Vagina (tissue), 2 donors: ENCODE measurements at regions not wholly inside any gene's neighbourhood (a gene's known extent, or its start where the extent isn't known, plus 50 kb on each side); places are given as distances from the start of the nearest gene placed in this dataset.

Experiments
- DNase-seq, 2 donors: peaks; one replicate each; pipeline ENCODE4 v3.0.0-alpha.2; 2017; ENCODE audit errors: extremely low spot score in 2 of 2
- H3K27ac ChIP-seq: fragments of 200-600 bp; sonication (generic); one replicate; pipeline ENCODE4 v1.5.1; 2019
- H3K27me3 ChIP-seq: fragments of 200-600 bp; sonication (generic); one replicate; pipeline ENCODE4 v1.5.1; 2019
- H3K36me3 ChIP-seq, 2 donors: fragments of 200-600 bp; sonication (generic); one replicate each; pipeline ENCODE4 v1.5.1; 2017 to 2019
- H3K4me1 ChIP-seq: fragments of 200-600 bp; sonication (generic); one replicate; pipeline ENCODE4 v1.5.1; 2019
- H3K4me3 ChIP-seq, 2 donors: fragments of 200-600 bp; sonication (generic); 1 replicate in 1 of 2; 2 replicates in 1 of 2; pipeline ENCODE4 v1.5.1; 2016 to 2019
- H3K9me3 ChIP-seq: fragments of 200-600 bp; sonication (generic); one replicate; pipeline ENCODE4 v1.5.1; 2019
- POLR2A ChIP-seq, 2 donors: fragments of 450-650 bp; IDR thresholded peaks; one replicate each; pipeline ENCODE4 v1.6.1; 2017; ENCODE audit warnings: antibody characterized with exemption in 2 of 2, mild to moderate bottlenecking in 2 of 2, moderate library complexity in 2 of 2
- POLR2AphosphoS5 ChIP-seq, 2 donors: sonication (generic); formaldehyde crosslinking; IDR thresholded peaks; one replicate each; pipeline ENCODE4 v1.9.0; 2017; ENCODE audit warnings: antibody characterized with exemption in 2 of 2, mild to moderate bottlenecking in 2 of 2, low read depth in 1 of 2; ENCODE audit not compliant: insufficient read depth in 1 of 2
- intact Hi-C: fragments of 100-400 bp; cut with DNase I; formaldehyde crosslinking; loops from one replicate; pipeline ENCODE4 v1.15.1; 2023
- TF ChIP-seq, protein P1 (sequence below), 3 experiments: fragments of 450-650 bp in 2 of 3; fragments of 200-600 bp in 1 of 3; sonication (generic) in 1 of 3; IDR thresholded peaks; one replicate each; pipeline ENCODE4 v1.5.1; 2017 to 2019; ENCODE audit warnings: antibody characterized with exemption in 3 of 3, mild to moderate bottlenecking in 2 of 3, moderate library complexity in 2 of 3

DNA sequence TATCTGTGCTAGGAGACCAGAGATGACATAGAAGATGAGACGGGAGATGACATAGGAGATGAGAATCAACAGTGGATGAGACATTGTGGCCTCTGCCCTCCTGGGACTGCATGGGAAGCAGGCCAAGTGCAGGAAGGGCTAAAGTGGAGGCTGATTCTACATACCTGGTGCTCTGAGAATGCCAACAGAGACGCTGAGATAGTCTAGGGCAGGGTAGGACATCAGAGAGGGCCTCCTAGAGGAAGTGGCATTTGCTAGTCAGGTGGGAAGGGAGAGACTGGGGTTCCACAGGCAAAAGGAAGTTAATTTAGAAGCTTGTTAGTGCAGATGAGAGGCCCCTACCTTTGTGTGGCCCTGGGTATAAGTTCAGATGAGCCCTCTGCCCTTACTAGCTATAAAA lies 224.2 kb downstream of the CBLN1 start:
- no peaks in the 10 kb centered on the region for H3K27me3 ChIP-seq
- no peak overlapping the region for H3K4me3 ChIP-seq
- no peak for TF ChIP-seq POLR2AphosphoS5 (IDR thresholded peaks at IDR 0.05; ENCODE audit: insufficient read depth in 1 of 2, low read depth in 1 of 2)
- TF ChIP-seq, protein P1, sequence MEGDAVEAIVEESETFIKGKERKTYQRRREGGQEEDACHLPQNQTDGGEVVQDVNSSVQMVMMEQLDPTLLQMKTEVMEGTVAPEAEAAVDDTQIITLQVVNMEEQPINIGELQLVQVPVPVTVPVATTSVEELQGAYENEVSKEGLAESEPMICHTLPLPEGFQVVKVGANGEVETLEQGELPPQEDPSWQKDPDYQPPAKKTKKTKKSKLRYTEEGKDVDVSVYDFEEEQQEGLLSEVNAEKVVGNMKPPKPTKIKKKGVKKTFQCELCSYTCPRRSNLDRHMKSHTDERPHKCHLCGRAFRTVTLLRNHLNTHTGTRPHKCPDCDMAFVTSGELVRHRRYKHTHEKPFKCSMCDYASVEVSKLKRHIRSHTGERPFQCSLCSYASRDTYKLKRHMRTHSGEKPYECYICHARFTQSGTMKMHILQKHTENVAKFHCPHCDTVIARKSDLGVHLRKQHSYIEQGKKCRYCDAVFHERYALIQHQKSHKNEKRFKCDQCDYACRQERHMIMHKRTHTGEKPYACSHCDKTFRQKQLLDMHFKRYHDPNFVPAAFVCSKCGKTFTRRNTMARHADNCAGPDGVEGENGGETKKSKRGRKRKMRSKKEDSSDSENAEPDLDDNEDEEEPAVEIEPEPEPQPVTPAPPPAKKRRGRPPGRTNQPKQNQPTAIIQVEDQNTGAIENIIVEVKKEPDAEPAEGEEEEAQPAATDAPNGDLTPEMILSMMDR (IDR thresholded peaks at IDR 0.05) = no peak
- TF ChIP-seq POLR2A (IDR thresholded peaks at IDR 0.05) = no peak
- no peaks in the 10 kb centered on the region for H3K36me3 ChIP-seq
- DNase-seq = peak in 1 of 2 donors; percentile 70
- no peaks in the 10 kb centered on the region for H3K9me3 ChIP-seq
- intact Hi-C loops = no loop called here
- H3K4me1 ChIP-seq = no peaks in the 10 kb centered on the region
- H3K27ac ChIP-seq = no peak overlapping the region

DNA sequence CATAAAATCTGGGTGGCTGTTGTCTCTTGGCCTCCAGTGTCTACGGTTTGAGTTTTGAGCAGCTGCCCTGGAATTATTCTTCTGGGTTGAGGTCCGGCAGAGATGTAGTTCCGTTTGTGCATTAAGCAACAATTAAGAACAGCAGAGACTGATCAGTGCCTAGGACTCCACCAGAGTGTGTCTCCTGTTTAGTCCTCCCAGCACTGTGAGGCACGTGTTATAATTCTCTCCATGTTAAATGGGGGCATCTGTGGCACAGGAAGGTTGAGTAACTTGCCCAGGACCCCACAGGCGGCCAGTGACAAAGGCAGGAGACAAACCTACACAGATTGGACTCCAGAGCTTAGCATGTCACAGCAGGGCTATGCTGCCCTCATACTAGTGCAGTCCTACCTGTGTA lies 225.1 kb downstream of the CBLN1 start:
- peak in 1 of 2 donors; percentile 62 for DNase-seq
- TF ChIP-seq, protein P1 (IDR thresholded peaks at IDR 0.05) = no peak
- no peak for TF ChIP-seq POLR2AphosphoS5 (IDR thresholded peaks at IDR 0.05; ENCODE audit: insufficient read depth in 1 of 2, low read depth in 1 of 2)
- TF ChIP-seq POLR2A (IDR thresholded peaks at IDR 0.05) = no peak
- no peaks in the 10 kb centered on the region for H3K27me3 ChIP-seq
- no peaks in the 10 kb centered on the region for H3K4me1 ChIP-seq
- H3K9me3 ChIP-seq = no peaks in the 10 kb centered on the region
- no peak overlapping the region for H3K27ac ChIP-seq
- H3K36me3 ChIP-seq = no peaks in the 10 kb centered on the region
- no peak overlapping the region for H3K4me3 ChIP-seq
- intact Hi-C loops = no loop called here

DNA sequence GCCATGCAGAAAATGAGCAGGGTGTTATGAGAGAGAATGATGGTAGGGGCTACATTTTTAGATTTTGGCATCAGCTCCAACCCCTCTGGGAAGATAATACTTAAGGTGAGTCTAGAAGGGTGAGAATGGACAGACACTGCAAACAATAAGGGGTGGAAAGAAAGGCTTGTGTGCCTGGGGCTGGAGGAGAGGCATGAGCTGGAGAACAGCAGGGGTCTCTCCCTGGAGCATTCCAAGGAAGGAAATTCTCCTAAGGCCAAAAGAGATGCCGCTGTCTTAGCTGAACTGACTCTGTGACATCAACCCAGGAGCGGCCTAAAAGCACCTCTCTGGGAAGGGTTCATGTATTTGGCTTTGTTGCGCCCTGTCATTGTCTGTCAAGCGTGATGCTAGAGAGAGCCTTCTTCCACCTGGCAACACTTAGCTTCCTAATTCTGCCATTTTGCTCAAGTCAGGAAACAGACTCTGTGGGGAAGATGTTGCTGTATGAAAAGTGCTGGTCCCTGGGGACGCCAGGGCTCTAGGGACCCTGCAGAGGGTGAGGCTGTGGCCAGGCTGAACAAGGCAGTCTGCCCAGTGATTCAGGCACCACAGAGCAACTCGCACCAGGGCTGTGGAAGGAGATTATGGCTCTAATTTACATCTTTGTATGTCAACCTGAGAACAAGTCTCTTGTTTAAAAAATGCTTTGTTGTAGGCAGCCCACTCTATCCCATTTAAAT lies 225.7 kb downstream of the CBLN1 start:
- TF ChIP-seq, protein P1 (IDR thresholded peaks at IDR 0.05) = no peak
- TF ChIP-seq POLR2AphosphoS5 (IDR thresholded peaks at IDR 0.05; ENCODE audit: insufficient read depth in 1 of 2, low read depth in 1 of 2) (no peak), POLR2A (IDR thresholded peaks at IDR 0.05) (no peak)
- DNase-seq = peak in 1 of 2 donors; percentile 54
- intact Hi-C loops = no loop called here
- no peaks in the 10 kb centered on the region for H3K27me3 ChIP-seq
- H3K36me3 ChIP-seq = no peaks in the 10 kb centered on the region
- H3K27ac ChIP-seq = no peak overlapping the region
- H3K9me3 ChIP-seq = no peaks in the 10 kb centered on the region
- no peaks in the 10 kb centered on the region for H3K4me1 ChIP-seq
- no peak overlapping the region for H3K4me3 ChIP-seq

DNA sequence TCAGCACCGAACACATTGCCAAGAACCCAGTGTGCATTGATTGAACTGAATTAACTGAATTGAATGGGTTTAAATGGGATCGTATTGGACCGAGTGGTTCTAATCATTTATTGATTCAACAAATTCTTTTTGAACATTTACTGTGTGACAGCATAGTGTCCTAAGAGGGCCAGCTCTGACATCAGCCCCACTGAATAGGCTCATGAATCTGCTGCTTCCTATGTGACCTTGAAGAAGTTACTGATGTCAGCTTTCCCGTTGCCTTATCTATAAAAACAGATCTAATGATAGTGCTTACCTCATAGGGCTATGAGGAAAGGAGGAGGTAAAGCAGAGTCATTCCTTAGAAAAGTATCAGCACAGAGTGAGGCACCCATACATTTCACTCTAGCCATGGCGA lies 226.3 kb downstream of the CBLN1 start:
- no peak overlapping the region for H3K27ac ChIP-seq

DNA sequence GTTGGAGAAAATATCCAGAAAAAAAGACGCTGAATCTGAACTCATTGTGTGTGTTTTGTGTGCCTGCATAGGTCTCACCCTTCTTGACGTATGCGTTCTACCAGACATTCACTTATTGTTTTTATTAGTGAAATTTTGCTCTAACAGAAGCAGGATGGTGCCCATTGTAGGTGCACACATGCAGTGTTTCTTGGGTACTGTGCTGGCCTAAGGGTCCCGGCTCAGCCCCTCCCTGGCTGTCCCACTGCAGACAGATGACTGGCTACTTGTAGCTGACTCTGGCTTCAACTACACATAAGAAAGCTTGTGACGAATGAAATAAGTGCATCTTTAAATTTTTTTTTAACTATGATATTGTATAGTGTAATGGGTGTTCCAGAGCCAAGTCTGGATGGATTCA lies 227.0 kb downstream of the CBLN1 start:
- no peaks in the 10 kb centered on the region for H3K9me3 ChIP-seq
- no peak overlapping the region for H3K27ac ChIP-seq
- H3K4me3 ChIP-seq = no peak overlapping the region
- no peaks in the 10 kb centered on the region for H3K27me3 ChIP-seq
- intact Hi-C loops = no loop called here
- TF ChIP-seq, protein P1 (IDR thresholded peaks at IDR 0.05) = no peak
- no peaks in the 10 kb centered on the region for H3K4me1 ChIP-seq
- DNase-seq = peak in 1 of 2 donors; percentile 54
- no peaks in the 10 kb centered on the region for H3K36me3 ChIP-seq

More for the DNA sequence above, 226.3 kb downstream of the CBLN1 start:
- Histone ChIP-seq H3K4me1 (no peaks in the 10 kb centered on the region), H3K27me3 (no peaks in the 10 kb centered on the region), H3K9me3 (no peaks in the 10 kb centered on the region), H3K4me3 (no peak overlapping the region), H3K36me3 (no peaks in the 10 kb centered on the region)
- DNase-seq = no peak
- intact Hi-C loops = no loop called here
- TF ChIP-seq, protein P1 (IDR thresholded peaks at IDR 0.05) = no peak
- no peak for TF ChIP-seq POLR2A (IDR thresholded peaks at IDR 0.05)
- TF ChIP-seq POLR2AphosphoS5 (IDR thresholded peaks at IDR 0.05; ENCODE audit: insufficient read depth in 1 of 2, low read depth in 1 of 2) = no peak
